Suprapubic skin (tissue), 4 donors: ENCODE measurements at regions not wholly inside any gene's neighbourhood (a gene's known extent, or its start where the extent isn't known, plus 50 kb on each side); places are given as distances from the start of the nearest gene placed in this dataset.

Experiments used
- CTCF ChIP-seq, 2 donors: fragments of 200-600 bp in 1 of 2; fragments of 450-650 bp in 1 of 2; sonication (generic) in 1 of 2; IDR thresholded peaks; one replicate each; pipeline ENCODE4 v1.5.1; 2016 to 2019; ENCODE audit warnings: antibody characterized with exemption in 2 of 2, mild to moderate bottlenecking in 1 of 2, moderate library complexity in 1 of 2
- EP300 ChIP-seq: sonication (generic); formaldehyde crosslinking; IDR thresholded peaks from one replicate; pipeline ENCODE4 v1.6.1; 2017; ENCODE audit warnings: antibody characterized with exemption
- POLR2A ChIP-seq, 2 donors: fragments of 450-650 bp; IDR thresholded peaks; one replicate each; pipeline ENCODE4 v1.6.1; 2017; ENCODE audit warnings: antibody characterized with exemption in 2 of 2, mild to moderate bottlenecking in 2 of 2, moderate library complexity in 2 of 2
- POLR2AphosphoS5 ChIP-seq, 3 donors: sonication (generic); formaldehyde crosslinking; IDR thresholded peaks; one replicate each; pipeline ENCODE4 v1.6.1; 2017; ENCODE audit warnings: antibody characterized with exemption in 3 of 3

DNA sequence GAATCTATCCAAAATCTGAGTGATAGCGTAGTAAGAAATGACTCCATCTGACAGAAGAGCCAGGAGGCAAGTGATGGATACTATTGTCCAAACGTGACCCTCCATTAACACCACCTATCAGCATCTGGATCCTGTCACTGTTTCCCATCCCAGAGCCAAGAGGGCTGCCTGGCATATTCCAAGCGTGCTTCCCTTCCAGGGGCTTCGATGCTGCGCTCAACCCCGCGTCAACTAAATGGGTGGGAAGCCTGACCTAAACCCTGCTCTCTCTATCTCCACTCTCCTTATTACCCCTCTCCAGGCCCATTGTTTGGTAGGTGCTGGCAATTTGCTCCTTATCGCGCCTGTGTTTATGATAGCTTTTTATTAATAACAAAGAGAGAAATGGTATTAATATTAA lies 83.2 kb downstream of the NR2F2 start:
- no peak for TF ChIP-seq CTCF (IDR thresholded peaks at IDR 0.05)
- TF ChIP-seq POLR2A (IDR thresholded peaks at IDR 0.05) = no peak
- TF ChIP-seq POLR2AphosphoS5 (IDR thresholded peaks at IDR 0.05) = no peak
- no peak for TF ChIP-seq EP300
